Testis (tissue), 2 donors: ENCODE measurements at regions not wholly inside any gene's neighbourhood (a gene's known extent, or its start where the extent isn't known, plus 50 kb on each side); places are given as distances from the start of the nearest gene placed in this dataset.

Experiments
- DNase-seq: peaks from one replicate; pipeline ENCODE4 v3.0.0-alpha.2; 2019
- H3K27ac ChIP-seq, 2 donors: fragments of 200-600 bp; sonication (generic); one replicate each; pipeline ENCODE4 v1.5.1; 2019
- H3K27me3 ChIP-seq: fragments of 200-600 bp; sonication (generic); one replicate; pipeline ENCODE4 v1.5.1; 2019
- H3K36me3 ChIP-seq: fragments of 200-600 bp; sonication (generic); one replicate; pipeline ENCODE4 v1.5.1; 2017; ENCODE audit warnings: low read depth; ENCODE audit errors: missing control alignments
- H3K4me1 ChIP-seq: fragments of 200-600 bp; sonication (generic); one replicate; pipeline ENCODE4 v1.5.1; 2019
- H3K4me3 ChIP-seq, 2 donors: fragments of 200-600 bp; sonication (generic); one replicate each; pipeline ENCODE4 v1.5.1; 2017 to 2019
- H3K9me3 ChIP-seq: fragments of 200-600 bp; sonication (generic); one replicate; pipeline ENCODE4 v1.5.1; 2017
- CTCF ChIP-seq, 3 experiments: fragments of 450-650 bp in 2 of 3; fragments of 200-600 bp in 1 of 3; sonication (generic) in 1 of 3; IDR thresholded peaks; one replicate each; pipeline ENCODE4 v1.5.1; 2016 to 2019; ENCODE audit warnings: antibody characterized with exemption in 3 of 3, mild to moderate bottlenecking in 2 of 3, moderate library complexity in 1 of 3
- POLR2A ChIP-seq: fragments of 450-650 bp; IDR thresholded peaks from one replicate; pipeline ENCODE4 v1.6.1; 2017; ENCODE audit warnings: antibody characterized with exemption, mild to moderate bottlenecking, moderate library complexity
- WGBS, 2 donors: methylation state at CpG; one replicate each; pipeline ENCODE4 v1.1.5; 2018; 5-methylcytosine and 5-hydroxymethylcytosine counted together
- intact Hi-C: fragments of 100-400 bp; cut with DNase I; formaldehyde crosslinking; loops from one replicate; pipeline ENCODE4 v1.15.1; 2023; ENCODE audit warnings: low total_unique reads

GRCh38 chr12:85374981-85375380 lies 95.0 kb downstream of the ALX1 start:
- intact Hi-C loops: no loop called here
- TF ChIP-seq CTCF (IDR thresholded peaks at IDR 0.05): no peak
- TF ChIP-seq POLR2A: no peak
- H3K4me3 ChIP-seq: no peak overlapping the region
- no peaks in the 10 kb centered on the region for H3K4me1 ChIP-seq
- H3K27ac ChIP-seq: no peak overlapping the region
- H3K36me3 ChIP-seq: no peaks in the 10 kb centered on the region
- H3K27me3 ChIP-seq: no peaks in the 10 kb centered on the region
- no peak for DNase-seq
- WGBS, 2 donors: 92 to 96% methylated on average over 1 of the region's 1 CpG
- no peaks in the 10 kb centered on the region for H3K9me3 ChIP-seq

DNA sequence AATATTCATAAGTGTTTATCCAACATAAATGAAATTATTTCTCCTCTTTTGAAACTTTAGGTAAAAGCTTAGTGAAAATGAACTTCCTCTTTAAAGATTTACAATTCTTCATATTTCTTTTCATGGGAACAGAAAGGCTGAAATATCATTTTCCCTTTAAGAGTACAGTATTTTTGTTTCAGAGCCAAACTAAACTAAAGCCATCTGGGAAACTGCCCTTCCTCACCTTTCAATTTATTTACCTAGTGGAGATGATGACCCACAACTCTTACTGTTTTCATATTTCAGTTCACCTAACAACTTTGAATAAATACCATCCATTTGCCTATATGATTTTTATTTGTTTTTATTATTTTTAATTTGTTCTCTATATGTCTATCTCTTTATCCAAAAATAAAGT lies 105.4 kb downstream of the ALX1 start:
- H3K27me3 ChIP-seq: no peaks in the 10 kb centered on the region
- intact Hi-C loops: no loop called here
- DNase-seq: no peak

GRCh38 chr12:85390266-85390665 lies 110.2 kb downstream of the ALX1 start:
- H3K36me3 ChIP-seq: no peaks in the 10 kb centered on the region
- H3K27ac ChIP-seq: no peak overlapping the region
- H3K27me3 ChIP-seq: no peaks in the 10 kb centered on the region
- WGBS, 2 donors: 36 to 51% methylated on average over 1 of the region's 1 CpG
- no peak overlapping the region for H3K4me3 ChIP-seq
- H3K9me3 ChIP-seq: no peaks in the 10 kb centered on the region
- H3K4me1 ChIP-seq: no peaks in the 10 kb centered on the region
- intact Hi-C loops: no loop called here
- TF ChIP-seq POLR2A: no peak
- DNase-seq: no peak

More for the DNA sequence above, 105.4 kb downstream of the ALX1 start:
- TF ChIP-seq CTCF (IDR thresholded peaks at IDR 0.05) (no peak), POLR2A (no peak)
- no peaks in the 10 kb centered on the region for H3K9me3 ChIP-seq
- H3K36me3 ChIP-seq: no peaks in the 10 kb centered on the region
- no peak overlapping the region for H3K27ac ChIP-seq
- H3K4me3 ChIP-seq: no peak overlapping the region
- H3K4me1 ChIP-seq: no peaks in the 10 kb centered on the region

DNA sequence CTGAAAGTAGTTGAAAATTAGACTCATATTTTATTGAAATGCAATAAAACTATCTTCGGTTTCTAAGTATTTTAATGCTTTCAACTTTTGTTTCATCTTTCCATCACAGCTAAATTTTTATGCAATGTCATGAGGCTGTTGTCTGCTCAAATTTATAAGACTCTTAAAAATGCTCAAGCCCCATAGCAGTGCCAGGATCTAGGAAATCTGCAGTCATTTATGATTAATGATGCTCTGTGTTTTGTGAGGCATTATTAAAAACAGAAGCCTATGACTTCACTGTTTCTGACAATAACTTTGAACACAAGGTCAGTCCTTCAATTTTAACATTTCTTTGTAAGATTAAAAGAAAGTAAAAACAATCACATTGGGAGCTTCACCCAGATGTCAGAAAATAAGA lies 112.5 kb downstream of the ALX1 start:
- no peaks in the 10 kb centered on the region for H3K27me3 ChIP-seq
- no peaks in the 10 kb centered on the region for H3K9me3 ChIP-seq
- H3K4me1 ChIP-seq: no peaks in the 10 kb centered on the region
- H3K4me3 ChIP-seq: no peak overlapping the region
- TF ChIP-seq POLR2A: no peak
- TF ChIP-seq CTCF (IDR thresholded peaks at IDR 0.05): no peak
- 87 to 92% methylated on average over 1 of the region's 1 CpG for WGBS, 2 donors
- no peak overlapping the region for H3K27ac ChIP-seq
- H3K36me3 ChIP-seq: no peaks in the 10 kb centered on the region
- no peak for DNase-seq
- intact Hi-C loops: no loop called here

DNA sequence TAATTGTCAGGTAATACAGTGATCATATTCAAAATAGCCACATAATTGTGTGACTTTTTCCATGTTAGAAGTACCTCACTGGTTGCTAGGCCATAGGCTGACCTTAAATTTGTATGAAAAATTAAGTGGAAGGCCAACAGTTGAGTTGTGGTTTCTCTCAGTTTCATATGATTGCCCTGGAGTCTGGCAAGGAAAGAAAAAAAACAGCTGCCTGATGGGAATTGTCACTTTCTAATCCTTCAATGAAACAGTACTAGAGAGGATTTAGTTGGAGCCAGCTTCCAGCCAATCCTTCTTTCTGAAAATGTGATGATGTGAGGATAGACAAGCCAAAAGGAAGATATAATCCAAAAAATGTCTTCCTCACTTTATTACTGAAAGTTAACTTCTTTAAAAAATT lies 113.6 kb downstream of the ALX1 start:
- Histone ChIP-seq H3K27me3 (no peaks in the 10 kb centered on the region), H3K27ac (no peak overlapping the region), H3K4me3 (no peak overlapping the region), H3K36me3 (no peaks in the 10 kb centered on the region), H3K4me1 (no peaks in the 10 kb centered on the region), H3K9me3 (no peaks in the 10 kb centered on the region)
- TF ChIP-seq CTCF (IDR thresholded peaks at IDR 0.05) (no peak), POLR2A (no peak)
- no peak for DNase-seq
- intact Hi-C loops: no loop called here
